ENCODE measurements at regions not wholly inside any gene's neighbourhood (a gene's known extent, or its start where the extent isn't known, plus 50 kb on each side); places are given as distances from the start of the nearest gene placed in this dataset.

DNA sequence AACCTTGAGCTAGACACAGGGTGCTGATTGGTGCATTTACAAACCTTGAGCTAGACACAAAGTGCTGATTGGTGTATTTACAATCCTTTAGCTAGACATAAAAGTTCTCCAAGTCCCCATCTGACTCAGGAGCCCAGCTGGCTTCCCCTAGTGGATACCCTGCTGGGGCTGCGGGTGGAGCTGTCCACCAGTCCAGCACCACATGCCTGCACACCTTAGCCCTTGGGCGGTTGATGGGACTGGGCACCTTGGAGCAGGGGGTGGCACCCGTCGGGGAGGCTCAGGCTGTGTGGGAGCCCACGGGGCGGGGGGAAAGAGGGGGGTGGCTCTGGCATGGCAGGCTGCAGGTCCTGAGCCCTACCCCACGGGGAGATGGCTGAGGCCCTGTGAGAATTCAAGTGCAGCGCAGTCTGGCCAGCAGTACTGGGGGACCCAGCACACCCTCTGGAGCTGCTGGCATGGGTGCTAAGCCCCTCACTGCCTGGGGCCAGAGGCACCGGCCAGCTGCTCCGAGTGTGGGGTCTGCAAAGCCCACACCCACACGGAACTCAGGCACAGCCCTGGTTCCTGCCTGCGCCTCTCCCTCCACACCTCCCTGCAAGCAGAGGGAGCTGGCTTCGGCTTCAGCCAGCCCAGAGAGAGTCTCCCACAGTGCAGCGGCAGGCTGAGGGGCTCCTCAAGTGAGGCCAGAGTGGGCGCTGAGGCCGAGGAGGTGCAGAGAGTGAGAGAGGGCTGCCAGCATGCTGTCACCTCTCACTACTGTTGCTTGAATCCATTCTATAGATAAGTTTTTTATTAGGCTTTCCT, 369.8 kb upstream of the SMIM30 start:
- TF ChIP-seq, protein P1, sequence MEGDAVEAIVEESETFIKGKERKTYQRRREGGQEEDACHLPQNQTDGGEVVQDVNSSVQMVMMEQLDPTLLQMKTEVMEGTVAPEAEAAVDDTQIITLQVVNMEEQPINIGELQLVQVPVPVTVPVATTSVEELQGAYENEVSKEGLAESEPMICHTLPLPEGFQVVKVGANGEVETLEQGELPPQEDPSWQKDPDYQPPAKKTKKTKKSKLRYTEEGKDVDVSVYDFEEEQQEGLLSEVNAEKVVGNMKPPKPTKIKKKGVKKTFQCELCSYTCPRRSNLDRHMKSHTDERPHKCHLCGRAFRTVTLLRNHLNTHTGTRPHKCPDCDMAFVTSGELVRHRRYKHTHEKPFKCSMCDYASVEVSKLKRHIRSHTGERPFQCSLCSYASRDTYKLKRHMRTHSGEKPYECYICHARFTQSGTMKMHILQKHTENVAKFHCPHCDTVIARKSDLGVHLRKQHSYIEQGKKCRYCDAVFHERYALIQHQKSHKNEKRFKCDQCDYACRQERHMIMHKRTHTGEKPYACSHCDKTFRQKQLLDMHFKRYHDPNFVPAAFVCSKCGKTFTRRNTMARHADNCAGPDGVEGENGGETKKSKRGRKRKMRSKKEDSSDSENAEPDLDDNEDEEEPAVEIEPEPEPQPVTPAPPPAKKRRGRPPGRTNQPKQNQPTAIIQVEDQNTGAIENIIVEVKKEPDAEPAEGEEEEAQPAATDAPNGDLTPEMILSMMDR (IDR thresholded peaks at IDR 0.05), result no peak
- TF ChIP-seq EP300 (IDR thresholded peaks at IDR 0.05), result no peak
- no peak for TF ChIP-seq POLR2A (IDR thresholded peaks at IDR 0.05)
- no peak for TF ChIP-seq POLR2AphosphoS5 (IDR thresholded peaks at IDR 0.05)
- H3K4me3 ChIP-seq, result no peak overlapping the region
- no peak for DNase-seq
- WGBS, 2 donors, result 87 to 91% methylated on average over 16 of the region's 16 CpGs
- no peaks in the 10 kb centered on the region for H3K9me3 ChIP-seq
- H3K27ac ChIP-seq, result no peak overlapping the region
- intact Hi-C loops (cut with DNase I), result no loop called here
- no peaks in the 10 kb centered on the region for H3K27me3 ChIP-seq
- no peaks in the 10 kb centered on the region for H3K36me3 ChIP-seq
- H3K4me1 ChIP-seq, result peaks cover 0 to 5% (median 0%) of the 10 kb centered on the region in 4 donors

DNA sequence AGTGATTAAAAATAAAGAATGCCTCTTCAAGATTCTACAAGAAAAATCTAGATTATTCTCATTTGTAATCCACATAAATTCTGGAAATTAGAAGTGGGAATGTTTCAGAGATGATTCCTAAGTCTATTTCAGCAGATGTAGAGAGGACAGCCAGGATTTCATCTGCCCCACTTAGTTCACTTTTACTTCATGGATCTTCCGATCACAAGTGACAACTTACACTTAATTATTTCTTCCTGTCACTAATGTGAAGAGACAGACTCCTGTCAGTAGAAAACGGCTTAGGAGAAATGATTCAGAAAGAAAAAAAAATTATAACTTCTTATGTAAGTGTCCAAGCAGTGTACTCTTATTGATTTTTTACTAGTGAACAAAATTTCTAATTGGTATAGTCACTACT, 368.2 kb upstream of the SMIM30 start:
- H3K4me3 ChIP-seq, result no peak overlapping the region

DNA sequence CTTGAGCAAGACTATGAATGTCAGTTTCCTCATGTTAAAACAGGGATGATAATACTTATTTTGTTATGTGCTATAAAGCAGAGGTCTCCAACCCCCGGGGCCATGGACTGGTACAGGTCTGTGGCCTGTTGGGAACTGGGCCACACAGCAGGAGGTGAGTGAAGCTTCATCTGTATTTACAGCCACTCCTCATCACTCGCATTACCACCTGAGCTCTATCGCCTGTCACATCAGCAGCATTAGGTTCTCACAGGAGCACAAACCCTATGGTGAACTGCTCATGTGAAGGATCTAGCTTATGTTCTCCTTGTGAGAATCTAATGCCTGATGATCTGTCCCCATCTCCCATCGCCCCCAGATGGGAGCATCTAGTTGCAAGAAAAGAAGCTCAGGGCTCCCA, 365.3 kb upstream of the SMIM30 start:
- intact Hi-C loops (cut with DNase I), result no loop called here
- TF ChIP-seq, protein P1 (IDR thresholded peaks at IDR 0.05), result no peak
- no peak for TF ChIP-seq POLR2AphosphoS5 (IDR thresholded peaks at IDR 0.05)
- no peak for TF ChIP-seq EP300 (IDR thresholded peaks at IDR 0.05)
- TF ChIP-seq POLR2A (IDR thresholded peaks at IDR 0.05), result no peak
- peaks cover 0 to 5% (median 0%) of the 10 kb centered on the region in 4 donors for H3K9me3 ChIP-seq
- H3K4me3 ChIP-seq, result no peak overlapping the region
- no peaks in the 10 kb centered on the region for H3K36me3 ChIP-seq
- no peaks in the 10 kb centered on the region for H3K27me3 ChIP-seq
- 88 to 89% methylated on average over 4 of the region's 4 CpGs for WGBS, 2 donors
- no peak overlapping the region for H3K27ac ChIP-seq
- no peaks in the 10 kb centered on the region for H3K4me1 ChIP-seq
- DNase-seq, result no peak

More for the DNA sequence above, 368.2 kb upstream of the SMIM30 start:
- H3K36me3 ChIP-seq, result no peaks in the 10 kb centered on the region
- no peaks in the 10 kb centered on the region for H3K4me1 ChIP-seq
- H3K27me3 ChIP-seq, result no peaks in the 10 kb centered on the region
- no peaks in the 10 kb centered on the region for H3K9me3 ChIP-seq
- intact Hi-C loops (cut with DNase I), result no loop called here
- TF ChIP-seq EP300 (IDR thresholded peaks at IDR 0.05) (no peak), POLR2A (IDR thresholded peaks at IDR 0.05) (no peak), POLR2AphosphoS5 (IDR thresholded peaks at IDR 0.05) (no peak)
- TF ChIP-seq, protein P1 (IDR thresholded peaks at IDR 0.05), result no peak
- no peak for DNase-seq
- 89 to 93% methylated on average over 2 of the region's 2 CpGs for WGBS, 2 donors
- no peak overlapping the region for H3K27ac ChIP-seq

DNA sequence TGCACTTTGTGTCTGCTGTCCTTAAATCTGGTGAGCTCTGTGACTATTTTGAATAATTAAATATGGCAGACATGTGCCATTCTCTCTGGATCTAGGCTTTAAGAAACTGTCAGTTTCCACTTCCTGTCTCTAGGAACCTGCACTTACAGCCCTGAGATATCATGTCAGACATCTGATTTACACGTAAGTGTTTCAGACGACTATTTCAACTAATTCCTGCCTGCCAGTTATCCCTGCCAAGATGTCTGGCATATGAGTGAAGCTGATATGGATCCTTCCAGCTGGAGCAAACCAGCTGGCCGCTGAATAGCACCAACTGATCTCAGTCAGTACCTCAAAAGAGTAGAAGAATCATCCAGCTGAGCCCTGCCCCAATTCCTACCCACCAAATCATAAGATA, 362.2 kb upstream of the SMIM30 start:
- peaks cover 0 to 5% (median 0%) of the 10 kb centered on the region in 4 donors for H3K9me3 ChIP-seq
- H3K36me3 ChIP-seq, result no peaks in the 10 kb centered on the region
- H3K27me3 ChIP-seq, result no peaks in the 10 kb centered on the region
- no peak overlapping the region for H3K27ac ChIP-seq
- H3K4me3 ChIP-seq, result no peak overlapping the region
- WGBS, 2 donors, result 68 to 74% methylated on average over 3 of the region's 3 CpGs
- no peak for TF ChIP-seq POLR2A (IDR thresholded peaks at IDR 0.05)
- TF ChIP-seq, protein P1 (IDR thresholded peaks at IDR 0.05), result no peak
- TF ChIP-seq EP300 (IDR thresholded peaks at IDR 0.05), result no peak
- no peak for TF ChIP-seq POLR2AphosphoS5 (IDR thresholded peaks at IDR 0.05)
- peaks cover 0 to 7% (median 0%) of the 10 kb centered on the region in 4 donors for H3K4me1 ChIP-seq
- no peak for DNase-seq
- intact Hi-C loops (cut with DNase I), result no loop called here
